ENCODE measurements at regions not wholly inside any gene's neighbourhood (a gene's known extent, or its start where the extent isn't known, plus 50 kb on each side); places are given as distances from the start of the nearest gene placed in this dataset.

DNA sequence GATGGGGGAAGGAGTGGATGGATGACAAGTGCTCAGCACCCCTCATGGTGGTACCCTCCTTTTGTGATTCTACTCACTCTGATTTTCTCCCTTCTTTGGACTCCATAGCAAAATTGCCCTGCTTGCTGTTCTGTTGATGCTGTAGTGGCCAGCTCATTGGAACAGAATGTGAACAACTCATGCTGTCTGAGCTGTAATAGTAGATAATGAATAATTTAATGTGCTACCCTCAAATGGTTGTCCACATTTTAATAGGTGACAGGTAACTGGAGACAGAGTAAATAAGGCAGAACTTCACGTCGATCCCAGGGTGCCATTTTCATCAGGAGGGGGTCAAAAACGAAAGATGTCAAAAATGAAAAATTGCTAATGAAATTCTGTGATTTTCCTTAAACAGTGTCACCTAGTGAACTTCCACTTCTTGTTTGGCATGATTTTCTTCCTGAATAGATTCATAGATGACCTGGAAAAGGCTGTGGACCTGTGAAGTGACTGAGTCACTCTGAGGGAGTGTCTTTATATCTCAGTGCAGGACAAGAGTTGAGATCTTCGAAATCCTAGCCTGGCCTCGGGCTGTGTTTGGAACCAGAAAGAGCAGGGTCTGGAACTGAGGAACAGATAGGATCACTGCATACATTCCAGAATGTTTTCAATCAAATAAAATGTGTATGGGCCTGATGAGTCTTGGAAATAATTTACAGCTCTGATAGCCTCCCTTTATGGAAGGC lies 270.2 kb downstream of the PSAT1 start:
- DNase-seq, result peak; percentile 69

DNA sequence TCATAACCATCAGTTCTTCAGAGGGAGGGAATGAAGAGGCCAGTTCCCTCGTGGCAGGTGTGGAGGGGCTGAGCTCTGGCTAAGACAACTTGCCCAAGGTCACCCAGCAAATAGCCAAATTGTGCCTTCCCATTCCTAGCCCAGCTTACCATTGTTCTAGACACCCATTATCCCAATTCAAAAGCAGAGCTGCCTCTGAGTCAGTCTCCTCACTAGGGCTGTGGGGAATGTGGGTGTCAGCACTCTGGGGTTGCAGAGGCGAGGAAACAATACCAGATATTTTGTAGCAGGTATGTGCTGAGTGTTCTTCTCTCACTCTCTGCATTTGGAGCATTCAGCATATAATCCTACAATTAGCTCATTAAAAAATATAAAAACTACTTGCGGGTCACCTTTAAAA lies 270.8 kb downstream of the PSAT1 start:
- DNase-seq, result no peak

DNA sequence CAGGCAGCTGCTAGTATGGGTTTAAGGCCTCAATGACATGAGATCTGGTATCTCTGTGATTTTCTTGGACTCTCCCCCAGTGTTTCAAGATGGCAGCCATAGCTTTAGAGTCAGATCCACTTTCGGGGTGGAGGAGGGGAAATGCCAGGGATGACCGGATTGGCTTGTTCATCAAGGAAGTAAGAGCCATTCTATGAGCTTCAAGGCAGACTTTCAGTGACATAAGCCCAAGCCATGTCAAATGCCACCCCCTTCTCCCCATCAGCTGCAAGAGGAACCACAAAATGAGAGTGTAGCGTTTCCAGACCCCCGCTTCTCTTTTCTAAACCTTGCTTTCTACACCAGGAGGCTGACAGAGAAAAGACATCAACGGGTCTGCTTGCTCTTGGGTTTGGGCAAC lies 271.8 kb downstream of the PSAT1 start:
- no peak for DNase-seq

DNA sequence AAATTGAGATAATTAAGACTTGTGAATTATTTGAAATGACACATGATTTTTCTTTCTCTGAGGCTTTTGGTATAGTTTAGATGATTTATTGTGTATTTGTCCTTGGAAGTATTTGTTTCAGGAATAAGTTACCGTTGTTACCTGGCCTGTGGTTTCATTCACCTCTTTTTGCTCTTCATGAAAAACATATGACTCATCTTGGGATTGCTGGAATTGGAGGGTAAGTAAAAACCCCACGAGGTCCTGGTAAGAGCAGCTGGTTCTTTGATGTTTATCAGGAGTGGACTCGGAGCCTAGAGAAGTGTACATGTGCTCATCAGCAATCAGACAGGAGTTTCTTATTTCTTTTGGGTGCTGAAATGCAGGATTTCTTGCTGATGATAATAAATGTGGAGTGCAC lies 275.3 kb downstream of the PSAT1 start:
- DNase-seq, result no peak

DNA sequence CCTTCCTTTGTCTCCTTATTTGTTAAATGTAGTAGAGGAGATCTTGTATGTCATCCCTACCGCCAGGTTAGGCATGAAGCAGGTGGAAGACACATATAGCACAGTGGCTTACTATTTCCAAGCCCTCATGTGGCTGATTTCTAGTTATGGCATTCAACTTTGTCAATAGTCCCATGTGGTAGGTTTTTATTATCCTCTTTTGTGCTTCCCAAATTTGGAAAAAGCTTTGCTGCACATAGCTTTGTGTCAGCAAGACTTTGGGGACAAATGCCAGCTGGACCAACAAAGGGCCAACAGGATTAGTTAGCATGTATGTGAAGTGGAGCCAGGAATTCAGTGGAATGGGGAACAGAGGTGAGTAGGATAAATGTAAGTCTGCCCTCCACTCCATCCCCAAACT lies 276.3 kb downstream of the PSAT1 start:
- no peak for DNase-seq

DNA sequence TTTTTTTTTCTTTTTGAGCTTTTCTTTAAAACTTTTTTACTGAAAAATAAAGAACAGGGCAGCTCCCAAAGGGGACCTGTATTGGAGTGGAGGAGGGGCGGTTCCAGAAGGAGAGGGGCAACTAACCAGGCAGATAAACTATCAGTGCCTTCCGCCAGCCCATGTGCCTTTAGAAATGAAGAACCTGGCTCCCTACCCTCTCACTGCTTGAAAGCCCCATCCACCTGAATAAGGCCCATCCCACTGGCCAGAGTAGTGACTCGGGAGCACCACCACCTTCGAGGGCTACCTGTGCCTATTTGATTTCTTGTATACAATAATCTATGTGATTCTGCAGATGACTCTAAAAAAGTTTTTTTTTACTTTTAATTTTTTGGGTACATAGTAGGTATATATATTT lies 276.7 kb downstream of the PSAT1 start:
- no peak for DNase-seq

DNA sequence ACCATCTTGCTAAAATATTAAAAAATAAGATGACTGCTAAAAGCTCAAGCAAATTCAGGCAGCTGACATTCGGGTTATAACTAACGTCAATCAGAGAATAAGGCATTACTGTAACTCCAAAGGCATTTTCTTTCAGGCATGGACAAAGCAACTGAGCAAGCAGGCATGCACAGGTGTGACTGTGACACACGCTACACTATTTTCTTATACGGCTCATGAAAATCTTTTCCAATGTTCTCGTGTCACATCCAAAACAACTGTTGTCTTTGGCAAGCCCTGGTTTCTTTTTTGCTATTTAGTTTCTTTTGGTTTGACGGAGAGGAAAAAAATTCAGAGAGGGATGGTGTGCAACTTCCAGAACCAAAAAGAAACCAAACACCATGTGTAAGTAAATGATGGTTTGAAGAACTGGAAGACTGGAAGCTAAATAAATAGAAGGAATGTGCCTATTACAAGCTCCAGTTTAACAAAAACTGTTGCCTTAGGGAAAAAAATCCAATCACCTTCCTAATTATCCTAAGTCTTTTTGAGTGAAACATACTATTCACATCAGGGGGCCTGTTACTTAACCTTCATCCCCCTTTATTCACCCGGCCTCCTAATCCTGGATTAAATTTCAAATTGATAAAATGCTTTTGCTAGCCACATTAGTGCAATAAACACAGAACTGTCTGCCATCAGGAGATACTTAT lies 277.6 kb downstream of the PSAT1 start:
- DNase-seq, result peak; percentile 57

DNA sequence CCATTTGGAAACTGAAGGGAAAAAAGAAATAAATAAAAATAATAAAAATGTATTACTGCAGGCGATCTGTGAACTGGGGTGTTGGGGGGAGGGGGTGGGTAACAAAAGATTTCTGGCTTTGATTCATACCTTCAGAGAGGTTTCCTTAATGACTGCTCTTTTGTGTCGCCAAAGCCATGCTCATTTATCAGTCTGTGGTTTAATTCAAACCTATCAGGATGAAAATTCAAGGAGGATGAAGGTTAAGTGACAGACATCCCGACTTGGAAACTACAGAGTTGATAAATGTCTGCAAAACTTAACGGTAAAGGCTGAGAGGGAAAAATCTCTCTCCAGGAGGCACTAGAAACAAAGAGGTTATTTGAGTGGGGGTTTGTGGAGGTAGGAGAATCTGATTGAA lies 278.2 kb downstream of the PSAT1 start:
- DNase-seq, result peak; percentile 58

DNA sequence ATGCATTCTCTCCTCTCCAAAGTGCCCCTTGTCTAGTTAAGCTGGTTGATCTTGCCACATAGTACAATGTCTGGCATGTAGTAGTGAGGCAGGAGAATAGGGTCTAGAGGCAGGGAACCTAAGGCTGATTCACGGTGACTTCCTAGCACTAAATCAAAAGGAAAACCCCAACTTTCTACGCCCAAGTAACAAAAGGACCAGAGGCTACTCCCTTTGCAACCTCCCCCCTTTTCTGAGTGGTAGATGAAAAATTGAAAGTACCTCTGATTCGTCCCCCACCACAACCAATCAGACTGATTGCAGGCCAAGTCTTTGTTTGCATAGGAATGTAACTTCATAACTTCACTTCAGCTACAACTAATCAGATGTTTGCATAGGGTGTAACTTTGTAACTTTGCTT lies 278.8 kb downstream of the PSAT1 start:
- peak; percentile 62 for DNase-seq

DNA sequence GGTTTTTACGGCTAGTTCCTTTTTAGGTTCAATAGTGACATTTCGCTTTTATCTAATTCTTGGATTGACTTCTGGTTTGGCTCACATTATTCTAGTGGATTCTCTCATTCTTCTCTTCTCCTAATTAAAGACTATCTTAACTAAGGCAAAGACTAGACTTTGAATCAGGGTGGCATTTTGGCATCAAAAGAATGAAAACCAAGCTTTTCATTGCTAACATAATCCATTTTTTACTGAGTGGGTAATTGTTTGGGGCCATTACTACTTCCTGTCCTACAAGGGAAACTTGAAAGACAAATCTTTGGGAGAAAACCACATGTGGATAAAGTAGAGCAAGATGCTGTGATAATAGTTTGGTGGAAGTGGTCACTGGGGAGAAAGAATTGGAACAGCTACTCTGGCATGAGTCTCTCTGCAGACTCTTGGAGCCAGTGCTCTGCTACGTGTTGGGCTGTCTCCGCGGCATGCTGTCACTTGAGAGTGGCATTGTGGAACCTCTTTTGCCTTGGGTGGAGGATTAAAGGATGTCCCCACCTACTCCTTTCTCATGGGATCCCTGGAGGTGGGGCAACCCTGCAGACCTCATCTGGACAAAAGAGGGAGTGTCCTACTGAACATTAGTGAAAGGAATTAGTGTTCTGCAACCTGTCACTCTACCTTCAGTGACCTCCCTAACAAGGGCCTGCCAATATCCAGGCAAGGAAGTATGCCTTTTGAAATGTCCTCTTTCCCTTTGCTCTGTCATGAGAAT lies 280.4 kb downstream of the PSAT1 start:
- DNase-seq, result no peak

DNA sequence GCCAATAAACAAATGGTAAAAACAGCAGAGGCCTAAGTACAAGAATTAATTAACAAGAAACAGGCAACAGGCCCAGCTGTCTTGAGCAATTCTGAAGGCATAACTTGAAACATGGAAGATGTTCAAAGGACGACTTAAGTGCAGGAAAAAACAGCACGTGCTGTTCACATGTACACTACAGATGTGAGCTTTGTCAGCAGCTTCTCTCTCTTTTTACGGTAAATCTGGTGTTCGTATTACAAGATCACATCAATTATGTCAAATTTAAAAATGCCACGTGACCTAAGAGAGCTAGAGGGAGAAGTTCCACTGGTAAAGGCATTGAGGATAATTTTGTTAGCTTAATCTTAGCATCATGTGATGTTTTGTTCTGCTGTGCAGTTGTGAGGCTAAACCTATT lies 281.1 kb downstream of the PSAT1 start:
- no peak for DNase-seq

DNA sequence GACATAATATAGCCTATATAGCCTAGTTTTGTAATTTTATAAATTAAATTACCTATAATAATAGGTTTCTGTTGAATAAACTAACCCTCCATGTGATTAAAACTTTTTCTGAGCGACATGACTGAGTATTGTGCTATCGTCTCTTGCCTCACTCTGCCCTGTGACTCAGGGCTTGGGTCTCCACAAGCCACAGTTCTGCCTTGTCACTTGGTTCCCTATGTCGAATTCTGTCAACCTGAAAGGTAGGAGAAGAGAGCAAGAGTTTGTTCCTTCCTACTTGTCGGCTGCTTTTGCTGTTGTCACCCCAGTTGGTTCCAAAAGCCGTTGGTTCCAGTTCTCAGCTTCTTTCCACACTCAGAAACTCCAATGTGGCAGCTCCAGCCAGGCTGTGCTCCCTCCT lies 285.9 kb downstream of the PSAT1 start:
- no peak for DNase-seq

DNA sequence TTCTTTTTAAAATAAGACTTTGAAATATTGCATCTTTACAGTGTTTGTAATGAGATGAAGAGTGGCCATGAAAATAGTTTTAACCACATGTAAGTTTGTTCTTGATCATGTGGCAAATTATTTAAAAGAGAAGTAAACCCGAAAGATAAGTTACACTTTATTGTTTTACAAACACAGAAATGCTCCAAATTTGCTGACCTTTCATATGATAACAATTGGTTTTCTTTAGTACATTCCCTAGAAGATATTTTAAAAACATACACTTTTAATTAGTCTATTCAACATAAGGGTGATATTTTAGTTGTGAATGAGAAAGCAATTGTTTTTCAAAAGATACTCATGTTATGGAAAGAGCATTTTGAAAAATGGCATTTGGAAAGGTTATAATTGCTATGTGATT lies 287.7 kb downstream of the PSAT1 start:
- DNase-seq, result no peak

DNA sequence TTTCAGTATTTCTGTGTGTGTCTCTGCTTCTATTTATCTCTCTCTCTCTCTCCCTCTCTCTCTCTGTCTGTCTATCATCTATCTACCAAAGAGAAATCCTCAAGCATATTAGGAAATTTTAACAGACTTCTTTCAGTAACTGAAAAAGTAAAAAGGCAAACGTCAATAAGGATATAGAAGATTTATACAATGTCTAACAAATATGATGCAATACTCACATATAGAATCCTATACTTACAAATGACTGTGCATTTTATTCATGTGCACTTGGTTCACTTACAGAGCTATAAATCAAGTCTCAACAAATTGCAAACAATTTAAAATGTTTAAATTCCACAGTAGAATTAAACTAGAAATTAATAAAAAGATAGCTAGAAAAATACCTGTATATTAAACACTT lies 289.0 kb downstream of the PSAT1 start:
- DNase-seq, result no peak

DNA sequence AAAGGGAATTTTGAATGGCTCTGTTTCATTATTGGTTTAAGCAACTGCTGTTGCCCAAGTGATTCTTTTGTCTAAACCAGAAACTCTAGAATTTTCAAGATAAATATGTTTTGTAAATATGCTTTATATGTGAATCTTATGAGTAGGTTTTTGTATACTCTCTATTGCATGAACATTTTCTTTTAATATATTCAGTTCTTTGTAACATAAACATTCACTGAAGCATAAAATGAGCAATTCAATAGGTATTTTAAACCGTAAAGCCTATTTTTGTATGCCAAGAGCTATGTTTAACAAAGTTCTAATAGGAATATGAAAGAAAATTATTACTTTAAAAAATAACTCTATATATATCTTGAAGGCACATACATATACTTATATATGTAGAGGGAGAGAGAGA lies 293.1 kb downstream of the PSAT1 start:
- DNase-seq, result peak; percentile 46

DNA sequence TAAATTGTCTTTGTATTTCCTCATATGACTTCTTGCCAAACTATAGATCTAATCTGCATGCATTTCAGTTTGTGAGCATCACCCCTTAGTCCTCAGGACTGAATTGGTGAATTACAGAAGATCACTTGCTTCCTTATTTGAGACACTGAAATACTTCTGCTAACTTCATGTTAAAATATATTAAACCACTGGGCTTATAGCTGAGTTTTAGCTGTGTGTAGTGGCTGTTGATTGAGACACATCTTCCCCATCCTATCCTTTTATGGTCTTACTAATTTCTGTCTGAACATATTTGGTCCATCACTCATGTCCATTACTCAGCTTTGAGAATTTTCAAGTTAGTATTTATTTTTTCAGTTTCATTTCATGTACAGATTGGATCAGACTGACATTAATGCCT lies 295.9 kb downstream of the PSAT1 start:
- peak; percentile 93 for DNase-seq

DNA sequence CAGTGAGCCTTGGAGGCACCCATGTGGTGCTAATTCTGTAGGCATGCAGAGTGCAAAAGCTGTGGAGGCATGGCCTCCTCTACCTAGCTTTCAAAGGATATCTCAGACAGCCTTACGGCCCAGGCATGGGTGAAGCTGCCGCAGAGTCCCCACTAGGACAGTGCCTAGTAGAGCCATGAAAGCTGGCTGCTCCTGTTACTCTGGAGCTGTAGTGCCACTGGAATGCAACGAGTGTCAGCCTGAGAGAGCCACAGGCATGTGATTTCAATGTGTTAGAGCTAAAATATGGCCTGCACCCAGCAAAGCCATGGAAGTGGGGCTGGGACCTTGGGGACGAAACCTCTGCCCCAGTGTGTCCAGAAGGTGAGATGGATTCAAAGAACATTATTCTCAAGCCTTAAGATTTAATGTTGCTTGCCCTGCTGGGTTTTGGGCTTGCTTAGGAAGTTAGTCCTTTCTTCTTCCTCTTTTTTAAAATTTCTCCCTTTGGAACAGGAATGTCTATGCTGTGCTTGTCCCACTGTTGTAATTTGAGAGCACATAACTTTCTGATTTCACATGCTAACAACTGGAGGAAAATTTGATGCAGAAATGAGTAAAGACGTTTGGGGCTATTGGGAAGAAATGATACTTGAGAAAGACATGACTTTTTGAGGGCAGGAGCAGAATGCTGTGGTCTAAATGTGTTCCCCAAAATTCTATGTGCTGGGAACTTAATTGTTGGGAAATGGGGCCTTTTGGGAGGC lies 298.4 kb downstream of the PSAT1 start:
- peak; percentile 82 for DNase-seq

DNA sequence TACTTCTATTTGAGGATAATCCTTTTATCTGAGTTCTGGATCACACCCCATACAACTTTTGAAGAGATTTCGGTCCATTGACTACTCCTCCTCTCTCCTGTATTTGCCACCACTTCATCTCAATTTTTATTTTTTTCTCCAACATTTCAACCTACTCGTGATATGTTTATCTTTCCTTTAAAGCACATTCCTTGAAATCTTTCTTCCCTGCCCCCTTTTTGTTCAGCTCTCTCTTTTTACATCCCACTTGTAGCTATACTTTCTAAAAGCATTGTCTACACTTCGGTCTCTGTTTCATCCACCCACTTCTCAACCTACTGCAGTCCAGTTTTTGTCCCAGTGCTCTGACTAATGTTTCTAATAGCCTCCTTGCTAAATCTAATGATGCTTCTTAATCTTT lies 299.4 kb downstream of the PSAT1 start:
- DNase-seq, result peak; percentile 42

DNA sequence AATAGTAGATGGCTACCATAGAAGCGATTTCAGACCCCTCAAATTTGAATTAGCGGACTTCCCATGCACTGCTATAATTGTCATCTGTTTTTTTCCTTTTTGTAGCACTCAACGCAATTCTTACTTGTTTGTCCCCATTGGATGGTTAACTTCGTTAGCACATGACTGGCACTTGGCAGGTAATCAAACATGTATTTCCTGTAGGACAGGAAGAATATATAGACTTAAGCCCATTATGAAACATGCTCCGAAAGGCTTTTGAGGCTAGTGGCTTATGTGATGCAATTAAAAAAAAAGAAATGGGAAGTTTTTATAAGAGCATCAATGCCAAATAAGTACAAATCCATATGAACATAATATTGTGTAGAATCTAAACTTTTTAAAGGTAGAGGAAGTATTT lies 301.2 kb downstream of the PSAT1 start:
- DNase-seq, result no peak

DNA sequence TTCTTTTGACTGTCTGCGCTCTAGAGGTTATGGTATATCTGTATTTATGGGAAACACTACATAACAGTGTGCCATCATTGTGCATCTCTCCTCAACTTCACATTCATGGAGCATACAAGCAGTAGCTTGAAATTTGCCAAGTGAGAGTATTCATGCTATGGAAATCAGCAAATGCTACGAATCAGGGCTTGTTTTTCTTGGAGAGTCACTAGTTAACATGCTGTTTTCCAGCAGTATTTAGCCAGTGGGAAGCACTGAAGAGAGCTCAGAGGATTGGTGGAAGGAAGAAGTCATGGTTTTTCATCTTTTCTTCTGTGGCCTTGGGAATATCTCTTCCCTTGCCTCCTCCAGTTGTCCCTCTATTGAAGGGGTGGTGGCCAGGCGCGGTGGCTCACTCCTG lies 303.0 kb downstream of the PSAT1 start:
- DNase-seq, result no peak

DNA sequence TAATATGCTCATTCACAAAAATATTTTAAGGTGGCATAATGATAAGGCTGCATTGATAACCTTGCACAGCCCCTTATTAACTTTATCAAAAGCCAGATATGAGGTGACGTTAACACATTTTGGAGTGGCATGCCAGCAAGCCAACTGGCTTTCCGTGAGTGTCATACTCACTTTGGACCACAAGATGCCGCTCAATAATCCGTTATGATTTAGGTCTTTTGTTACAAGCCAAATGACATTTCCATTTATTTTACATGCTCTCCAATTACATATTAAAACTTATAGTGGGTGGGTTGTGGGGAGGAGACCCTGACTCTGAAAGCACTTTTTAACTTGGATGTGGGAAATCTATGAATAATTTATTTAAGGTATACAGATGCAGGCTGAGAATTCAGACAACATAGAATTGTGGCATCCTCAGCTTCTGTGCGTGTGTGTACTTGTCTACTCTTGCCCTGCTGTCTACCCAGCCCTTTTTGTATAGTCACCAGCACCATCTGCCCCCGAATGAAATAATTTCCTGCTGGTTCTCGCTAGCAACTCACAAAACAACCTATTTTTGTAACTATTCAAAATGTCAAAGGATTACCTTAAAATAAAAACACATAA lies 305.1 kb downstream of the PSAT1 start:
- peak; percentile 71 for DNase-seq

DNA sequence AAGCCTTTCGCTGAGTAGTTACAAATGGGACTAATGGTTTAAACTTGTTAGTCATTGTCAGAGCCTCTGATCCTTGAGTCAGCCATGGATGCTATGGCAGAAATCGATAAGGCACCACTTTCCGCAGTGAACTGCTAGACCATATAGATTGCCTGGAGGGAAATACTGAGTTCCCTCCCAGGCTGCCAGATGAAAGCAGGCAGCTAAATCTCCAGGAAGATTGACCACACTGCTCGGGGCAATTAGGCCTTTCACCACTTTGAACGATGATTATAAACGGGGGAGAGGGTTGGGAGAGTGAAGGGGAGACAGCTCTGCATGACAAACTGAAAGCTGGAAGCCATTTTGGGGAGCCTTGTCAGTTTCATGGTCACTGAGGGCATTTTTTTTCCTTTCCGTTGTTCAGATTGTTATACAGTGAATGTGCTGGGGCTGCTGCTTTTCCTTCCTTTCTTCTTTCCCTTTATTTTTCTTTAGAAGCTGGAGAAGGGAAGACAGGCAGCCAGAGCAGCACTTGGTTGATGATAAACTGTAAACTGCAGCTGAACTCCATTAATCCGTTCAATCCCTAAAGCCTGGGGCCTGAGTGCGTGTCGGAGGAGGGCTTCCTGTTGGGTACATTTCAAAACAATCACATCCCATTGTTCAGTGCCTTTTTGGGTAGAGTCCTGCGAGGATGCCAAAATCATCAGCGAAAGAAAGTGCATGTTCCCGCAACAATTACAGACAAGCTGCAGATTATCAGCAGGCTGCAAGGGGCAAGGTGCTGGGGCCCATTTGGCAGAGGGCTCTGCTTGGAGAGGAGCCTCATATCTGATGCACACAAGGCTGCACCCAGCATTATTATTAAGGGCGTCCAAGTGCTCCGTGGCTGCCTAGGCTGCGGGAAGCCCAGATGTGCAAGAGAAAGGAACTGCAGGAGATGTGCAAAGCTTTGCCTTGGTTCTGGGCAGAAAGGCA lies 308.4 kb downstream of the PSAT1 start:
- DNase-seq, result peak; percentile 39

Data from fibroblast of skin of right biceps (primary cell).